DND-41 (cell line): ENCODE measurements at regions not wholly inside any gene's neighbourhood (a gene's known extent, or its start where the extent isn't known, plus 50 kb on each side); places are given as distances from the start of the nearest gene placed in this dataset.

Experiments
- EZH2 ChIP-seq: IDR thresholded peaks from 3 replicates; pipeline ENCODE4 v1.6.1; 2012; ENCODE audit warnings: borderline replicate concordance, low read depth, mild to moderate bottlenecking, moderate library complexity, low read length, inconsistent platforms; ENCODE audit not compliant: severe bottlenecking
- TF ChIP-seq, protein P1 (sequence below): IDR thresholded peaks from 2 replicates; pipeline ENCODE4 v1.5.1; 2012; ENCODE audit warnings: borderline replicate concordance, low read length, moderate library complexity, mild to moderate bottlenecking; ENCODE audit not compliant: poor library complexity, severe bottlenecking; ENCODE audit errors: extremely low read depth

DNA sequence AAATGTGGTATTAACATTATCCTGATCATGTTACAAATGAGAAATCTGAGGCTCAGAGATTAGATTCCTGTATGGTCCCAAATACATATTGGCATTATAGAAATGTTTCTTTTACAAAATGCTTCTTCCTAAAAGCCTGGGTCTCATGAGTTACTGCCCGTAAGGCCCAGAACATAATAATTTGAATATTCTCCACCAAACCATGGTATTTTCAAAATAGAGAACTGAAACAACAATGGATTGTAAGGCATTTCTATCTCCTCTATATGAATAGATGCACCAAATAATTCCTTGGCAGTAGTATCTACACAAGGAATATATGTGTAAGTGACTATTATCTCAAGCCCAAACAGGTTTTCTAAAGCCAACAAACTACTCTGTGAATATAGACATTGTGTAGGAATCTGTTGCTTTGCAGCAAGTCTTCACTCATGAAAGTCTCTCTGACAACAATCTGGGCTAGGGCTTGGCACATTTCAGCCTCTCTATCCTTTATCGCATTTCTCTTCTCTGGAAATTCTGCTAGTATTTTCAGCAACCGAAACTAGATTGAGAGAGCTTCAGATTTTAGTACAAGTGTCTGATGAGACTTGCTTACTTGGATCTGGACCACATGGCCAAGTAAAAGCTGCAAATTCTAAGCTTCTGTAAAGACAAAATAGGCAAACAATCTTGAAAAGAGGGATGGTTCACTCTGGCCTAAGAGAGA is 112.8 kb upstream of the ARHGAP20 start:
- TF ChIP-seq, protein P1, sequence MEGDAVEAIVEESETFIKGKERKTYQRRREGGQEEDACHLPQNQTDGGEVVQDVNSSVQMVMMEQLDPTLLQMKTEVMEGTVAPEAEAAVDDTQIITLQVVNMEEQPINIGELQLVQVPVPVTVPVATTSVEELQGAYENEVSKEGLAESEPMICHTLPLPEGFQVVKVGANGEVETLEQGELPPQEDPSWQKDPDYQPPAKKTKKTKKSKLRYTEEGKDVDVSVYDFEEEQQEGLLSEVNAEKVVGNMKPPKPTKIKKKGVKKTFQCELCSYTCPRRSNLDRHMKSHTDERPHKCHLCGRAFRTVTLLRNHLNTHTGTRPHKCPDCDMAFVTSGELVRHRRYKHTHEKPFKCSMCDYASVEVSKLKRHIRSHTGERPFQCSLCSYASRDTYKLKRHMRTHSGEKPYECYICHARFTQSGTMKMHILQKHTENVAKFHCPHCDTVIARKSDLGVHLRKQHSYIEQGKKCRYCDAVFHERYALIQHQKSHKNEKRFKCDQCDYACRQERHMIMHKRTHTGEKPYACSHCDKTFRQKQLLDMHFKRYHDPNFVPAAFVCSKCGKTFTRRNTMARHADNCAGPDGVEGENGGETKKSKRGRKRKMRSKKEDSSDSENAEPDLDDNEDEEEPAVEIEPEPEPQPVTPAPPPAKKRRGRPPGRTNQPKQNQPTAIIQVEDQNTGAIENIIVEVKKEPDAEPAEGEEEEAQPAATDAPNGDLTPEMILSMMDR = no peak
- no peak for TF ChIP-seq EZH2
